ENCODE measurements at regions not wholly inside any gene's neighbourhood (a gene's known extent, or its start where the extent isn't known, plus 50 kb on each side); places are given as distances from the start of the nearest gene placed in this dataset.

- no peak for DNase-seq
- Histone ChIP-seq H3K27me3 (no peaks in the 10 kb centered on the region), H3K9me3 (peaks cover 0 to 17% (median 0%) of the 10 kb centered on the region in 11 donors), H3K27ac (no peak overlapping the region), H3K4me3 (no peak overlapping the region), H3K4me1 (no peaks in the 10 kb centered on the region), H3K36me3 (no peaks in the 10 kb centered on the region)
- intact Hi-C loops (cut with DNase I) = no loop called here
- ATAC-seq = no peak
- no peak for TF ChIP-seq CTCF (IDR thresholded peaks at IDR 0.05)
- 74 to 80% methylated on average over 5 of the region's 5 CpGs for WGBS, 2 donors
Observed at GRCh38 chr10:85524001-85524666, 842.5 kb downstream of the GRID1 start.

- DNase-seq (no peak), ATAC-seq (no peak)
- Histone ChIP-seq H3K4me1 (no peaks in the 10 kb centered on the region), H3K4me3 (no peak overlapping the region), H3K27ac (no peak overlapping the region), H3K27me3 (no peaks in the 10 kb centered on the region), H3K36me3 (no peaks in the 10 kb centered on the region), H3K9me3 (peaks cover 0 to 17% (median 0%) of the 10 kb centered on the region in 11 donors)
- WGBS, 2 donors = 63 to 72% methylated on average over 3 of the region's 3 CpGs
- intact Hi-C loops (cut with DNase I) = no loop called here
- TF ChIP-seq CTCF (IDR thresholded peaks at IDR 0.05) = no peak
Observed at GRCh38 chr10:85527616-85528317, 838.8 kb downstream of the GRID1 start.

- peaks cover 0 to 17% (median 0%) of the 10 kb centered on the region in 11 donors for H3K9me3 ChIP-seq
- intact Hi-C loops (cut with DNase I) = no loop called here
- no peaks in the 10 kb centered on the region for H3K4me1 ChIP-seq
- peaks cover 0 to under 1% (median 0%) of the 10 kb centered on the region in 7 donors for H3K27me3 ChIP-seq
- ATAC-seq (no peak), DNase-seq (no peak)
- no peak overlapping the region for H3K27ac ChIP-seq
- H3K4me3 ChIP-seq = no peak overlapping the region
- TF ChIP-seq CTCF (IDR thresholded peaks at IDR 0.05) = no peak
- H3K36me3 ChIP-seq = no peaks in the 10 kb centered on the region
Observed at GRCh38 chr10:85528318-85528652, 838.3 kb downstream of the GRID1 start.

GRCh38 chr10:85531706-85532105 is 834.9 kb downstream of the GRID1 start:
- ATAC-seq (no peak), DNase-seq (no peak)
- Histone ChIP-seq H3K9me3 (peaks cover 0 to 19% (median 0%) of the 10 kb centered on the region in 11 donors), H3K4me3 (no peak overlapping the region), H3K36me3 (no peaks in the 10 kb centered on the region), H3K4me1 (no peaks in the 10 kb centered on the region), H3K27me3 (peaks cover 0 to 3% (median 0%) of the 10 kb centered on the region in 7 donors), H3K27ac (no peak overlapping the region)
- intact Hi-C loops (cut with DNase I) = no loop called here
- no peak for TF ChIP-seq CTCF (IDR thresholded peaks at IDR 0.05)
- WGBS, 2 donors = 64 to 67% methylated on average over 3 of the region's 3 CpGs
